HG02884 (cell line): ENCODE measurements at regions not wholly inside any gene's neighbourhood (a gene's known extent, or its start where the extent isn't known, plus 50 kb on each side); places are given as distances from the start of the nearest gene placed in this dataset.
"Not testable (repeated sequence)": the region's sequence is repeated elsewhere in the genome, so short reads cannot be mapped to it uniquely, and the experiment has no call there.

ENCODE experiments used
- ATAC-seq: cut with Tn5 transposase; IDR thresholded peaks from one replicate; pipeline ENCODE4 v1.9.1; 2021; ENCODE audit warnings: mild to moderate bottlenecking, moderate library complexity; ENCODE audit not compliant: unreplicated experiment

DNA sequence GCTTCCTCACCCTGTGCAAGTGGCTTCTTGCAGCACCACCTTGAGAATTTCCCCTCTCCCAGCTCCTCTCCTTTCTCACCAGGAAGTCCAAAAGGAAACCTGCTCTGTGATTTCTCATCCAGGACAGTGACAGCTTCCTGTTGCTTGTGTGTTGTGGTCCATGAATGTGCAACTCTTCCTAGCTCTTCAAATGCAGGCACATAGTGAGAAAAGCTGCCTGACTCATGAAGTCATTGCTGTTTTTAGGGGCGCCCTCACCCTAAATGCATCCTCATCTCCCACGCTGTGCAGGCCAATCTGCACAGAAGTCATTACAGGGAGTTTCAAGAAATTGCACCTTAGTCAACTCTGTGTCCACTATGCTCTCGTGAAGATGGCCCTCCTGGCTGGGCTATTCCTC is 112.9 kb upstream of the IGLL5 start:
- ATAC-seq = not testable (repeated sequence)

DNA sequence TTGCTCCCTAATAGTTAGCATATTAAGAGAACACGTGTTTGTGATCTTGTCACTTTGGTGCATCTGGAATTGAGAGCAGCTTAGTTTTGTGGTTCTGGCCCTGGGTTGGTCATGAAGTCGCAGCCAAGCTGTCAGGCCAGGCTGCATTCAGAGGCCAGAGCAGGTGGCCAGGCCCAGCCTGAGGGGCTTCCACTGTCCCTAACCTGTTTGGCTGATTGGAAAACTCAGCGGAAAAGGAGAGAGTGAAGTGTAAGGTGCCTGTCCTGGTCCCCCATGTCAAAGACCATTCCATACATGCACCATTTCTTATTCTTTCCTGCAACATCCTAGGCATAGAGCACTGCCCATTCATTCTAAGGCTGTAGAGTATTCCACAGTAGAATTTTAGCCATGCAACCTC is 111.5 kb upstream of the IGLL5 start:
- ATAC-seq = no peak

DNA sequence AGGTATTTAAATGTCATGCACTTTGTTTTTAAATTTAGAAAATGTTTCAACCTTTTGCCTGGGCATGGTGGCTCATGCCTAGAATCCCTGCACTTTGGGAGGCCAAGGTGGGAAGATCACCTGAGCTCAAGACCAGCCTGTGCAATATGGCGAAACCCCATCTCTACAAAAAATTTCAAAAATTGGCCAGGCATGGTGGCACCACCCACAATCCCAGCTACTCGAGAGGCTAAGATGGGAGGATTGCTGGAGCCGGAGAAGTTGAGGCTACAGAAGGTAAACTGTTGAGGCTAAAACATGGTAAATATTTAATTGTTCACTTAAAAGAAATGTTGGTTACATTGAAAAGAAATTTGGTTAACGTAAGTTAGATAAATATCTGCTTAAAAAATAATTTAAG is 108.4 kb upstream of the IGLL5 start:
- no peak for ATAC-seq

DNA sequence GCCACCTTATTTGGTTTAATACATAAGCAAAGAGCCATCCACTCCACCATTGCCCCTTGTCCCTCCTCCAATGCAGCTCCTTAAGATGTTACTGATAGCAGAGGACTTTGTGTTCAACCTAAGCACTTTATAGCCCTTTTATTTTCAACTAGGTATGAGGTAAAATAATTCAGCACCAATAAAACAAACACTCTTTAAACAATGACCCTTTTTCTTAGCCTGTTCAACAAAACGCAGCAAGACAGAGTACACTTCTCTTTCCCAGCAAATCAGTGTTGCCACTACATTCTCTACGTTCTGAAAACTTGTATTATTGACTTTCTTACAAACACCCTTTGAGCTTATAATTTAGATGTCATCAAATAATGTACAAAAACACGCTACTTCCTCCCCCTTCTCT is 104.0 kb upstream of the IGLL5 start:
- ATAC-seq = no peak

DNA sequence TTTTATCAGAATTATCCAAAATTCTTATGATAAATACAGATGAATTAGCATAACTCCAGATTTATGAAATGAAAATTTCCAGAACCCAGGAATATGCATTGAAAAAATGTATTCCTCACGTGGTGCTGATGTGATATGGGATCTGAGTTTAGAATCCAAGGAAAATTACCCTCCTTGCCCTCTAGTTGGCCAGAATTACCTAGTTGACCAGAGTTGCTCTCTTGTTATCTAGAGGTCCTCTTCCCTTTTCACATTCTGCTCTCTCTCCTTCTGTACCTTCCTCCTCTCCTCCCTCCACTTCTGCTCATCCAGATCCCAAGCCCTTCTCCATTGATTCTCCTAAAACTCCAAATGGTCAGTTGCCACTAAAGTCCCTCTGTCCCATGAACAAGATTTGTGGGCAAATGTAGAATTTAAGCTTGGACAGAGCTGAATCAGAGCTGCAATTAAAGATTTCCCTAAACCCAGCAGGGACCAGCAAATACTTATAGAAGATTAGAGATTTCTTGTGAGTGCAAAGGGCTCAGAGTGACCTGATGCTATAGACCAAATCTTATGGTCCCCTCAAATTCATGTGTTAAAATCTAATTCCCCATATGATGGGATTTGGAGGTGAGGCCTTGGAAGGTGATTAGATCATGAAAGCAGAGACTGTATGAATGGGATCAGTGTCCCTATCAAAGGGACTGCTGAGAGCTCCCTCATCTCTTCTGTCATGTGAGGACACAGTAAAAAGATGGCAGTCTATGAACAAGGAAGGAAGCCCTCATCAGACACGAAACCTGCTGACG is 103.2 kb upstream of the IGLL5 start:
- no peak for ATAC-seq

DNA sequence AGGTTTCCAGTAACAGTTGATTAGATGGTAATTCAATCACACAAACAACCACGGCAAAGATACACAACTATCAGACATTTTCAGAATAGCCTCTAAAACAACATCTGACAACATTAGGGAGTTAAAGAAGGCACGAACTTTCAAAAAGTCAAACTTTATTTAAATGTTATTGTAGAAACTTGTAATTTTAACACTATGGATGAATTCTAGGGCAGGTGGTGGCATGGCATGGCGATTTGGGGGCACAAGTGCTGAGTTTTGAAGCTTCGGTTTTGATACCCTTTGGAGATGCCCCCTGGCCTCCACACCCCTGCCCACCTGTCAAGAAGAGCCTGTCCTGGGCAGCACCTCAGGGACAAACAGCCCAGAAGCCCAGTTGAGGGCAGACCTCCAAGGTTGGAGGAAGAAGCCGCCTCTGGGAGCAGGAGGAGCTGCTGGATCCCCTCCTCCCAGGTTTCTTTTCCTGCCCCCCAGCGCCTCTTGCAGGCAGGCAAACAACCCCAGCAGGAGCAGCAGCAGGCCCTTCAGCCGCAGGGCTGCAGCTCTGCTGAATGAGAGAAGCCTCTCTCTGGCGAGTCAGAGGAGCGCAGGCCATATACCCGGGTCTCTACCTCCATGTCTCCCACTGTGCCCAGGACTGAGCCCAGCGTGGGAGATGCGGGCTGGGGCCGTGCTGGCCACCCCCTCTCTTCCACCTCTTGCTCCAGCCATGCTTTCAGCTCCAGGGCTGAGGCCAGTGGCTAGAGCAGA is 102.1 kb upstream of the IGLL5 start:
- ATAC-seq = no peak

DNA sequence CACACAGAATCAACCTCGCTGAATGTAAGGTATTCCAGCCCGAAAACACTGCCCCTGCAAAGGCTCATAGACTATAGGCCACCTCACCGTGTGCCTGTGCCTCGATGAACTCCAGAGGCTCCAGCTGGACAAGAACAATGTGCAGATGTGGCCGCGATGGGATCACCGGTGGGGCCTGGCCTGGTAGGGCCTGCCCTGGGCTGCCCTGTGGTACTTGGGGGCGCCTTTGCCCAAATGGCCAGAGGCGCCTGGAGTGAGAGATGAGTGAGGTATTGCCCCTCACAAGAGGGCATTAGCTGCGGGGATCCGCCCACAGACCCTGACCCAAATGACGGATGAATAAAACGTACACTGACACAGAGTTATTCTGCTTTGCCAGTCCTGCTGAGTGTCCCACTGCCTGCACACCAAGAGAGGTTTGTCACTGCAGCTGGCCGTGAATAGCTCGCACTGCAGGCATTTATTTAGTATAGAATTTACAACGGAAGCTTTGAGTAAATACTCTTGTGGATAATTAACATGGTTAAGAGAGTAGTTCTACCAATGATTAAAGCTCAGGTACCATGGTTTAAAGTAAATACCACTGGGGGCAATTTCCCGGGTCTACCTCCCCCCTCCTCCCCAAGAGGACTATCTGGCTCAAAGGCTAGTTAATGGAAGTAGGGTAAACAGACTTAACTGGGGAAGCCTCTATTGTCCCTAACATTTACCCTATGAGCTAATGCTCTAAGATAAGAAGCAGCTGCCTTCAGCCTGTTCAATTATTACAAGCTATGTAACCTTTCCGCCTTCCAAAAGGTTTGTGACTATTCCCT is 101.1 kb upstream of the IGLL5 start:
- ATAC-seq = no peak

DNA sequence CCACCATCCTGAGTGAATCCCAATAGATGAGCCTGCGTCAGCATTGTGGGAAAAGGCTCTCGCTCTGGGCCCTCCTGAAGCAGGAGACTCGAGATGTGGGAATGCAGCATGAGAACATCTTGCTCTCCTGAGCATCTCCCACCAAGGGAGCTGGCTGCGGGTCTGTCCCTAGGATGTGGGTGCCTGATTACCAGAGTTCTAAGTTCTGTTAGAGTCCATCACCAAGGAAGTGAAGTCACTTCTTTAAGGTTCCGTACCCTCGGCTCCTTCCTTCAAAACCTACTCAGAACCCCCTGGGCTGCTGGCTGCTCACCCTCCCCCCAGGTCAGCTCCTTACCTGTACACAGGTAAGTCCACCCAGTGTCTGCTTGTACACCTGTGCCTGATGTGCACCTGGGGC is 100.5 kb upstream of the IGLL5 start:
- no peak for ATAC-seq

DNA sequence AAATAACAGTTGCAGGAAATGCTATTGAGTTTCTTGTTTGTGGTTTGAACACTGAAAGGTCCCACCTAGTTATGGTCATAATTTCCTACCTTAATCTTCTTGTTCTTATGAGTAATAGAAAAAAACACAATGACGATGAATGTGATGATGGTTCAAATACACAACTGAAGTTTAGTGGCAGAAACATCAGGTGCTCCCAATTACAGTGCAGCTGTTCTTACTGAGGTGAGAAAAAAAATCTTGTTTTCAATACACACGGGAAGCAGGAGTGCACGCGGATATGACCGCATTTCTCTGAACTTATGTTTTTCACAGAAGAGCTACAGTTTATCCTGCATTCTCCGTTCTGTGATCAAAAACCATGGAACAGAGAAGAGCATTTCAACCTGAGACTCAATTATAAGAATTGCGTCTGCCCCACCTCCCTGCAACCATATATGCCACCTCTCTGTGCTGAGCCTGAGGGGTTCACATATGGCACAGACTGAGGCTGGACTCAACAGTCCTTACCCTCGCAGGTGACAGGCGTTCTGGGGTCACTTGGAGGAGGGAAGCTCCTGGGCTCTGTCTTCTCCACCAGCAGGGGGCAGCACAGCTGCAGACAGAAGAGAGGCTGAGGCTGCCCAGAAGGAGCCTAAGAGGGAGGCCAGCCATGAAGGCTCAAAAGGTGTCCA is 99.7 kb upstream of the IGLL5 start:
- ATAC-seq = no peak

DNA sequence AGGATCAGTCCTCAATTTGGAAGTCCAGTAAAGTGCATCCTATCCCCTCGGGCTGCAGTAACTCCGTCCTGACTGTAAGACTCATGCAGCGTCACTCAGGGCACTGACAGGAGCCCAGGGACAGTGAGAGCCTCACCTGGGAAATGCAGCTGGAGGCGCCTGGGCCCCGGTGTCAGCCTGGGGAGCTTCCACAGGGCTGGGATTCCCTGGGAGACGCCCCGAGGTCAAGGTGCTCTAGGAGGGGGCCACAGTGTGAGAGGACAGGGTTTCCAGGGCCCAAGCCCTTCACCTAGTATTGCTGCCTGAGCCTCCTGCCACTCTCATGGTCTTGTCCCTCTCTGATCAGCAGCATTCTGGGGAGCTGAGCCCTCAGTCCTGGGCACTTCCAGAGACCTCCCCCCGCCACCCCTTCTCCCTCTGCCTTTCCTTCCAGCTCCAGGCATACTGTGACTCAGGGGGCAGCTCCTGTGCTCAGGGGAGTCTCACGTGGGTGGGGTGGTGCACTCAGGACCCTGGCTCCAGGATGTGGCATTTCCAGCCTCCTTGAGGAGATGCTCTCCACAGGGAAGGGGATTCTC is 99.1 kb upstream of the IGLL5 start:
- ATAC-seq = no peak

DNA sequence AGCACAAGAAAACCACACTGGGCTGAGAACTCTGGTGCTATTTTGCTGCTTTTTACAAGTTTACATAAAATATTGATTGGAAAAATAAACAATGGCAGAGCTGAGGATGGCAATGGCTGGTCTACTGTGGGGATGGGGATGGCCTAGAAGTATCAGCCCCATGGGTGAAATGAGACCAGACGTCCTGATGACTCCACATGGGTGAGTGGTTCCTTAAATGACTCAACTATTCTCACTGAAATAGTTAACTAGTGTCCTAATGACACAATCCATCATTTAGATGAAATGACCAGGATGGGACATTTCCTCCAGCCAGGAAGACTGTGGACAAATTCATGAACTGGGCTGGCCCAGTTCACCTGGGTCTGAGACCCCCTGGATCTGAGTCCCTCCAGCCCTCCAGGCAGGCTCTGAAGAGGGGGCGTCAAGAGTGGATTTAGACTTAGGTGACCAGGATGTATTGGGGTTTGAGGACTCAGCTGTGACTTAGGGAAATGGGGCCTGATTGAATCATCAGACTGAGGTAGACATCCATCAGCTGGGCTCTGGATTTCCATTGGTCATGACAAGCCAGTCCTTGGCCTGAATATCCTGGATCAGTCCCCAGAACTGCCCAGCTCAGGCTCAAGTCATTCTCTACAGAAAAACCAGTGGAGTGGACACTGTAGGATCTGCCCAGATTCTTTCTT is 98.2 kb upstream of the IGLL5 start:
- ATAC-seq = no peak

DNA sequence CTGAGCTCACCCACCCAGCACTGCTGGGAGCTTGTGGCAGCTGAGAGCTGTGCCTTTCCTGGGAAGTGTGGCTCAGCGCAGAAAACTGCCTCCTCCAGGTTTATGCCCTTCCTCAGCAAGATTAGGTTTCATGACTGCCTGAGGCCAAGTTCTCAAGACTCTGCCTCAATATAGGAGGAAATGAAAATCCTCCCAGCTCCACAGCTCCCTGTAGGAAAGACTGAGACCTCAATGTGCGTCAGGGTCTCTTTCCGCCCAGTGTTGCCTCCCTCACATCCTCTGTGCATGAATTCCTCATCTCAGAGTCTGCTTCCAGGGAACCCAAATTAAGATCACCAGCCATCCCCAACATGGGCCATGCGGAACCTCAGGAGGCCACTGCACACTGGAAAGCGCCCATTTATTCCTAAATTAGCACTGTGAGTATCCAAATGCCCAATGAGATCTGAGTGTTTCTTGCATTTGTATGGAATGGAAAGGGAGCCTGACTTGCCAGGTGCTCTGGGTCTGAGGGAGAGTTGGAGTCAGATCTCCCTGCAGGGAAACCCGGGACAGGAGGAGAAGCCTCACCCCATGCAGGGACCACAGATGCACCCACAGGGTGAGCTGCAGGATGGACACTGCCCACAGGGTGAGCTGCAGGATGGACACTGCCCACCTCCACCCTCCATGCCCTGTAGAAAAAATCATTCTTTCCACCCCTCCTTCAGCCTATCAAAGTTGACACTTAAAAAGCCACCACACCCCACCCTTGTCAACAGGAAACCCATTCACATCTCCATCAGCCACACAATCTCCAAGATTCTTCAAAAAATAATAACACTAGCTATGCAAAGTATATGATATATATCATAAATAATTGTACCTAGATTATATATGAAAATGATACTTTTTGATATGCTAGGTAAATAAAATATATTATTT is 97.4 kb upstream of the IGLL5 start:
- no peak for ATAC-seq

DNA sequence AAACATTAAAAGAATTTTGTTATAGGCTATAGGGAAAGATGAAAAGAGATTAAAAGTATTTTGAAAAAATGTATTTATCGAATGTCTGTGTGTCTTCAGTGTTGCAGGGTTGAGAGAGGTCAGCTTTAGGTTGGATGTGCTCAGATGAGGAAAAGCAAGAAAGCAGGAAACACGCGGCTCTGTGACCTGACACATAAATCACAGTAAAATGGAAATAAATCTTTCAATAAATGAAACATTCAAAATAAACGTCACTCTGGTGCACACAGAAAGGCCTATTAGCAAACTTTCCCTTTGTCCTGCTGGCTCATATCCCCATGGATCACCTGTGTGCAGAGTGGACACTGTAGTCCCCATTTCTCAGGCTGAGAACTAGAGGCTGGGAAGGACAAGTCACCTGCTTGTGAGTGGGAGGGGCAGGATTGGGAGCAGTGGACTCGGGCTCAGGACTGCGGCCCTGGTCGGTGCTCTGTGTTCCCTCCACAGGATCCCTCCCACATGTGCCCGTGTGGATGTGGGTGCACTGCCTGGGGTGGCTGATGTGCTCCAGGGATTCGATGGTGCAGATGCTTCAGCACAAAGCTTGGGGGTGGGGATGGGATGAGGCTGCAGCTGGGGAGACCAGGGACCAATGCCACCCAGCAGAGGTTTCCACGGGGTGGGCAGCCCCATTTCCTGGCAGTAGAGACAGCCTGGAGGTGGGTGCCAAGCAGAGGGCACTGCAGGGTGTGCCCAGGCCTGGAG is 96.0 kb upstream of the IGLL5 start:
- no peak for ATAC-seq

DNA sequence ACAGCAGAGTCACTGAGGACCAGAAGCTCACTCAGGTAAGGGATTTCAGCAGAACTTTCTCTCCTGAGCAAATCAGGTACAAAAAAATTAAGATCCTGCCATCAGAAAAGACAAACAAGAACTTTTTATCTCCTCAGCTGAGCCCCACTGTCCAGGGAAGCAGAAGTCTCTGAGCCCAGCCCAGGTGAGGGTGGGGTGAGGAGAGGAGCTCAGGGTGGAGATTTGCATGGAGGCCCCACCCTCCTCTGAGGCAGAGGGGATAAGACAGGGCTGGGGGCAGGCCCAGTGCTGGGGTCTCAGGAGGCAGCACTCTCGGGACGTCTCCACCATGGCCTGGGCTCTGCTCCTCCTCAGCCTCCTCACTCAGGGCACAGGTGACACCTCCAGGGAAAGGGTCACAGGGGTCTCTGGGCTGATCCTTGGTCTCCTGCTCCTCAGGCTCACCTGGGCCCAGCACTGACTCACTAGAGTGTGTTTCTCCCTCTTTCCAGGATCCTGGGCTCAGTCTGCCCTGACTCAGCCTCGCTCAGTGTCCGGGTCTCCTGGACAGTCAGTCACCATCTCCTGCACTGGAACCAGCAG is 95.3 kb upstream of the IGLL5 start:
- ATAC-seq = not testable (repeated sequence)

DNA sequence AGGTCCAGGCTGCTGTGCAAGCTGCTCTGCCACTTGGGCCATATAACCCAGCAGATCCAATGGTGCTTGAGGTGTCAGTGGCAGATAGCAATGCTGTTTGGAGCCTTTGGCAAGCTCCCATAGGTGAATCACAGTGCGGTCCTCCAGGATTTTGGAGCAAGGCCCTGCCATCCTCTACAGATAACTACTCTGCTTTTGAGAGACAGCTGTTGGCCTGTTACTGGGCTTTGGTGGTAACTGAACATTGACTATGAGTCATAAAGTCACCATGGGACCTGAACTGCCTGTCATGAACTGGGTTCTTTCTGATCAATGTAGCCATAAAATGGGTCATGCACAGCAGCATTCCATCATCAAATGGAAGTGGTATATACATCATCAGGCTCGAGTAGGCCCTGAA is 92.0 kb upstream of the IGLL5 start:
- not testable (repeated sequence) for ATAC-seq

DNA sequence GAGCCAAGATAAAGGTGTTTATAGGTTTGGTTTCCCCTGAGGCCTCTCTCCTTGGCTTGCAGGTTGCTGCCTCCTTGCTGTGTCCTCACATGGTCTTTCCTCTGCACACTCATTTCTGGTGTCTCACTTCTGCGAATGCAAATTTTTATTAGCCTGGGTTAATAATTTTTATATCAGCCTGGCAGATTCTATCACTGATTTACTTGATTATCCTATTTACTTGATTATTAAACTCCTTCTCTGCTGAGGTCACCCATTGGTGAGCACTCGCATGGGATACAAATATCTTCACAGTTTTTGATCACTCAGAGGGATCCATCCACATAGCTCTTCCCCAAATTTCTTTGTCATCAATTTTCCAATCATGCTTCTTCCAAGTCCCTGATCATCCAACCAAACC is 90.9 kb upstream of the IGLL5 start:
- ATAC-seq = no peak

DNA sequence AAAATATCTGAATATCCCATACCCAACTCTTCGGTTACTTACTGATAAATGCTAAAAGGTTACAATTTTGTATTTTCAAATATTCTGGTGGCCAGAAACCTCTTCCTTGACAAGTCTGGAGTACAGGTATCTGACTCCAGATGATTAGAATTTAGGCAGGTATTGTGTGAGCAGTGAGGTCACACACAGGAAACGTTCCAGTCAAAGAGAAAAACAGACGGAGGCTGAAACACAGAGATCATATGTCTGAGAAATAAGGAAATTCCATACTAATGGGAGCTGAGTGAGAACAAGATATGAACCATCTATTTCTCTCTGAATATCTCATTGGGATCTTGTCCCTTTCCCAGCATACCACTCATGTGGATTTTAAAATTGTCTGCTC is 89.4 kb upstream of the IGLL5 start:
- ATAC-seq = no peak

DNA sequence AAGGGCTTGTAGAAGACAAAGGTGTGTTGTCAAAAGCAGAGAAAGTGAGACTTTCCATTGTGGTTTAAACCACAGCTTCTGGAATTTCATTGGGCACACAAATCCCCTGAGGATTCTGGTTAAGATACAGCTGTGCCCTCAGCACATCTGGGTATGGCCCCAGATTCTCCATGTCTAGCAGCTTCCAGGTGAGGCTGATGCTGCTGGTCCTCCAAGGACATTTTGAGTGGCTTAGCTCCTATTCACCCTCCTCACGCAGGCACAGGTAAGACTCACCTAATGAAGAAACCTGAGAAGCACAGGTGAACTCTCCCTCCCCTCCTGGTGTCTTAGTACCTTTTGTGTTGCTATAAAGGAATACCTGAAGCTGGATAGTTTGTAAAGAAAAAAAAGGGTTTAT is 88.9 kb upstream of the IGLL5 start:
- no peak for ATAC-seq
